Uterus (tissue), 2 donors: ENCODE measurements at regions not wholly inside any gene's neighbourhood (a gene's known extent, or its start where the extent isn't known, plus 50 kb on each side); places are given as distances from the start of the nearest gene placed in this dataset.

Experiments used
- POLR2A ChIP-seq, 2 donors: fragments of 450-650 bp; IDR thresholded peaks; one replicate each; pipeline ENCODE4 v1.6.1; 2016; ENCODE audit warnings: antibody characterized with exemption in 2 of 2, mild to moderate bottlenecking in 1 of 2, moderate library complexity in 1 of 2
- TF ChIP-seq, protein P1 (sequence below), 4 experiments: fragments of 200-600 bp in 2 of 4; fragments of 450-650 bp in 2 of 4; sonication (generic) in 2 of 4; IDR thresholded peaks; one replicate each; pipeline ENCODE4 v1.5.1; 2016 to 2019; ENCODE audit warnings: antibody characterized with exemption in 4 of 4, mild to moderate bottlenecking in 2 of 4, moderate library complexity in 1 of 4

DNA sequence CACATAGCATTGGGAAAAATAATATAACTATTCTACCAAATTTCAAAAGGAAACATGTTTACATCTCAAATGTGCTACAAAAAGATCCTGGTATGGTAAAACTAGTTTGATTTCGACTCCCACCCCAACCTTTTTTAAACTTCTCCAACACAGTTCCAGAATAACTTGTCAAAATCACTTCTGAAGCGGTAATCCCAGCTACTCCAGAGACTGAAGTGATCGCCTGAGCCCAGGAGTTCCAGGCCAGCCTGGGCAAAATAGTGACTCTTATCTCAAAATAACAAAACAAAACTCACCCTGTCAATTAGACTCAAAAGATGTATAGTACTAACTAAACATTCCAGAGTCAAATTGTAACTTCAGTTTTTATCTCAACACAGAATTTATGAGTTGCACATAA, 71.3 kb upstream of the RNF38 start:
- no peak for TF ChIP-seq POLR2A (IDR thresholded peaks at IDR 0.05)
- TF ChIP-seq, protein P1, sequence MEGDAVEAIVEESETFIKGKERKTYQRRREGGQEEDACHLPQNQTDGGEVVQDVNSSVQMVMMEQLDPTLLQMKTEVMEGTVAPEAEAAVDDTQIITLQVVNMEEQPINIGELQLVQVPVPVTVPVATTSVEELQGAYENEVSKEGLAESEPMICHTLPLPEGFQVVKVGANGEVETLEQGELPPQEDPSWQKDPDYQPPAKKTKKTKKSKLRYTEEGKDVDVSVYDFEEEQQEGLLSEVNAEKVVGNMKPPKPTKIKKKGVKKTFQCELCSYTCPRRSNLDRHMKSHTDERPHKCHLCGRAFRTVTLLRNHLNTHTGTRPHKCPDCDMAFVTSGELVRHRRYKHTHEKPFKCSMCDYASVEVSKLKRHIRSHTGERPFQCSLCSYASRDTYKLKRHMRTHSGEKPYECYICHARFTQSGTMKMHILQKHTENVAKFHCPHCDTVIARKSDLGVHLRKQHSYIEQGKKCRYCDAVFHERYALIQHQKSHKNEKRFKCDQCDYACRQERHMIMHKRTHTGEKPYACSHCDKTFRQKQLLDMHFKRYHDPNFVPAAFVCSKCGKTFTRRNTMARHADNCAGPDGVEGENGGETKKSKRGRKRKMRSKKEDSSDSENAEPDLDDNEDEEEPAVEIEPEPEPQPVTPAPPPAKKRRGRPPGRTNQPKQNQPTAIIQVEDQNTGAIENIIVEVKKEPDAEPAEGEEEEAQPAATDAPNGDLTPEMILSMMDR (IDR thresholded peaks at IDR 0.05) = no peak
